HepG2 (cell line): ENCODE measurements at regions not wholly inside any gene's neighbourhood (a gene's known extent, or its start where the extent isn't known, plus 50 kb on each side); places are given as distances from the start of the nearest gene placed in this dataset.

Experiments
- ATAC-seq: fragments of 200-7000 bp; cut with Tn5 transposase; 3 replicates; pipeline ENCODE4 v1.9.1; 2020; ENCODE audit warnings: mild to moderate bottlenecking, moderate library complexity
- BruUV-seq: library from RNA; stranded (reverse); fragments of 400-500 nt; replicated peaks from 2 replicates; lab custom pipeline; 2021; lab: Mats Ljungman, UMichigan
- CTCF ChIA-PET: fragments of 300-600 bp; formaldehyde crosslinking; extraction: SDS; loops from one replicate; lab custom pipeline; 2021; ENCODE audit warnings: low total read pairs, inconsistent platforms, low intra/inter-chr PET ratio; lab: Yijun Ruan, JAX
- POLR2A ChIA-PET: fragments of 350-600 bp; sonication (Branson Sonifier 250); formaldehyde crosslinking; loops from one replicate; lab custom pipeline; 2020; ENCODE audit warnings: antibody characterized with exemption, inconsistent platforms; lab: Yijun Ruan, JAX
- DNase-seq: peaks from one replicate; pipeline ENCODE4 v3.0.0-alpha.2; 2015; ENCODE audit warnings: low spot score
- FAIRE-seq: peaks from 3 replicates; lab custom pipeline; 2011; peaks lifted over from hg19 to GRCh38; lab: Jason Lieb, UNC
- H2AFZ ChIP-seq: one replicate; pipeline ENCODE4 v1.6.1; 2011; ENCODE audit warnings: low read length, inconsistent platforms
- H3K27ac ChIP-seq: fragments of 300-600 bp; 3 replicates; pipeline ENCODE4 v1.8.0; 2011; ENCODE audit warnings: mixed run types, mild to moderate bottlenecking, mixed read lengths, low read length, inconsistent platforms; ENCODE audit not compliant: insufficient read depth; ENCODE audit errors: extremely low read length
- H3K27me3 ChIP-seq, 2 experiments: fragments of 200-600 bp in 1 of 2; 2 replicates in 1 of 2; 3 replicates in 1 of 2; pipeline versions ENCODE4 v1.6.0 to v1.8.0; 2011; ENCODE audit warnings: low read length in 2 of 2, mild to moderate bottlenecking in 2 of 2, moderate library complexity in 2 of 2, inconsistent platforms in 1 of 2; ENCODE audit not compliant: insufficient read depth in 2 of 2, control insufficient read depth in 1 of 2
- H3K36me3 ChIP-seq, 2 experiments: fragments of 200-600 bp in 1 of 2; replicated peaks in 1 of 2; 2 replicates in 1 of 2; 3 replicates in 1 of 2; pipeline versions ENCODE4 v1.5.1 to v1.8.0; 2011; ENCODE audit warnings: low read length in 2 of 2, inconsistent platforms in 1 of 2; ENCODE audit not compliant: insufficient read depth in 2 of 2, control insufficient read depth in 1 of 2
- H3K4me1 ChIP-seq: 2 replicates; pipeline ENCODE4 v1.5.1; 2012; ENCODE audit warnings: low read length, inconsistent platforms; ENCODE audit not compliant: insufficient read depth
- H3K4me2 ChIP-seq: 2 replicates; pipeline ENCODE4 v1.6.0; 2011; ENCODE audit warnings: low read depth, low read length, inconsistent platforms
- H3K4me3 ChIP-seq, 3 experiments: fragments of 200-600 bp in 1 of 3; sonication (generic), shearing (Covaris generic) in 1 of 3; replicated peaks in 1 of 3; 2 replicates each; pipeline ENCODE4 v1.5.1; 2011 to 2016; ENCODE audit warnings: low read length in 3 of 3, inconsistent platforms in 2 of 3, low read depth in 2 of 3, mild to moderate bottlenecking in 2 of 3, control low read depth in 1 of 3, mixed read lengths in 1 of 3; ENCODE audit not compliant: insufficient read depth in 1 of 3
- H3K79me2 ChIP-seq: one replicate; pipeline ENCODE4 v1.6.1; 2011; ENCODE audit warnings: low read length, inconsistent platforms; ENCODE audit not compliant: insufficient read depth
- H3K9ac ChIP-seq: 2 replicates; pipeline ENCODE4 v1.6.0; 2011; ENCODE audit warnings: mild to moderate bottlenecking, low read depth, low read length, inconsistent platforms; ENCODE audit not compliant: insufficient read depth
- H3K9me3 ChIP-seq: 2 replicates; pipeline ENCODE4 v1.5.1; 2012; ENCODE audit warnings: mild to moderate bottlenecking, low read length
- H4K20me1 ChIP-seq: 2 replicates; pipeline ENCODE4 v1.6.0; 2011; ENCODE audit warnings: inconsistent platforms, mild to moderate bottlenecking, low read length, moderate library complexity; ENCODE audit not compliant: insufficient read depth
- HCFC1 ChIP-seq: fragments of 150-350 bp; IDR thresholded peaks from 2 replicates; pipeline ENCODE4 v1.6.1; 2014; ENCODE audit warnings: low read depth, low read length
- NR2F6 ChIP-seq, 2 experiments: IDR thresholded peaks; 2 replicates each; pipeline ENCODE4 v1.6.1; 2016; ENCODE audit warnings: antibody characterized with exemption in 1 of 2, mild to moderate bottlenecking in 1 of 2
- SMYD3 ChIP-seq: sonication (generic); formaldehyde crosslinking; IDR thresholded peaks from 2 replicates; pipeline ENCODE4 v1.8.1; 2023; ENCODE audit warnings: mild to moderate bottlenecking, missing genetic modification reagents
- SSRP1 ChIP-seq: IDR thresholded peaks from 2 replicates; pipeline ENCODE4 v1.6.1; 2016; ENCODE audit warnings: control low read depth
- ZBTB21 ChIP-seq: sonication (generic); formaldehyde crosslinking; IDR thresholded peaks from 2 replicates; pipeline ENCODE4 v1.4.0; 2020; ENCODE audit warnings: missing genetic modification reagents
- ZHX1 ChIP-seq: sonication (generic); formaldehyde crosslinking; IDR thresholded peaks from 2 replicates; pipeline ENCODE4 v1.8.1; 2022; ENCODE audit warnings: low read depth, mild to moderate bottlenecking, missing genetic modification reagents
- ZNF142 ChIP-seq: sonication (generic); formaldehyde crosslinking; IDR thresholded peaks from 2 replicates; pipeline ENCODE4 v1.4.0; 2020; ENCODE audit warnings: missing genetic modification reagents
- ZNF570 ChIP-seq: sonication (generic); formaldehyde crosslinking; IDR thresholded peaks from 2 replicates; pipeline ENCODE4 v1.4.0; 2020; ENCODE audit warnings: mild to moderate bottlenecking, missing genetic modification reagents, borderline replicate concordance
- ZNF646 ChIP-seq: sonication (generic); formaldehyde crosslinking; IDR thresholded peaks from 2 replicates; pipeline ENCODE4 v1.9.0; 2021; ENCODE audit warnings: mild to moderate bottlenecking, missing genetic modification reagents
- ZNF761 ChIP-seq: sonication (generic); formaldehyde crosslinking; conservative IDR thresholded peaks from 2 replicates; pipeline ENCODE4 v1.4.0; 2020; ENCODE audit warnings: mild to moderate bottlenecking, missing genetic modification reagents
- WGBS: methylation state at CpG from one replicate; pipeline ENCODE4 v1.1.6; 2017; ENCODE audit warnings: low lambda C conversion rate; 5-methylcytosine and 5-hydroxymethylcytosine counted together
- in situ Hi-C: cut with HindIII; loops from 2 replicates; pipeline ENCODE4 v1.10.0; 2017; ENCODE audit warnings: low pct_unique_long_range_greater_than_20kb; ENCODE audit not compliant: extremely low pct_ligation_motif_present
- intact Hi-C: fragments of 100-400 bp; cut with micrococcal nuclease; formaldehyde crosslinking; loops from one replicate; pipeline ENCODE4 v1.10.0; 2022; ENCODE audit not compliant: unreplicated experiment

- Histone ChIP-seq H3K4me2 (no peak overlapping the region), H3K79me2 (no peaks in the 10 kb centered on the region), H3K27me3 (no peaks in the 10 kb centered on the region), H3K9ac (no peak overlapping the region), H4K20me1 (no peaks in the 10 kb centered on the region), H3K9me3 (no peaks in the 10 kb centered on the region), H2AFZ (no peak overlapping the region), H3K4me3 (no peak overlapping the region), H3K36me3 (no peaks in the 10 kb centered on the region), H3K4me1 (no peaks in the 10 kb centered on the region), H3K27ac (no peak overlapping the region)
- WGBS = 4% methylated on average over 1 of the region's 1 CpG
- ChIA-PET CTCF (no interaction called here), POLR2A (no interaction called here)
- intact Hi-C loops = no loop called here
- ATAC-seq (no peak), FAIRE-seq (no peak), DNase-seq (no peak)
- no TSS peak for BruUV-seq
- in situ Hi-C loops = no loop called here
- TF ChIP-seq ZHX1 (CRISPR knock-in tag) (no peak), ZNF142 (CRISPR knock-in tag) (no peak), ZNF646 (CRISPR knock-in tag) (no peak), ZNF570 (CRISPR knock-in tag) (no peak), SMYD3 (CRISPR knock-in tag) (no peak), ZBTB21 (CRISPR knock-in tag) (no peak), ZNF761 (CRISPR knock-in tag) (no peak), HCFC1 (no peak), SSRP1 (CRISPR knock-in tag) (no peak), NR2F6 (IDR thresholded peaks at IDR 0.05) (no peak), NR2F6 (CRISPR knock-in tag; IDR thresholded peaks at IDR 0.05) (no peak)
Observed at GRCh38 chr7:112982441-112983063, 104.1 kb downstream of the GPR85 start.
